Activated naive CD4-positive, alpha-beta T cell treated with anti-CD3 and anti-CD28 coated beads, Interleukin-2, amount 50 U/mL, for 72 hours (primary cell): ENCODE measurements at regions not wholly inside any gene's neighbourhood (a gene's known extent, or its start where the extent isn't known, plus 50 kb on each side); places are given as distances from the start of the nearest gene placed in this dataset.
A peak's percentile ranks its signal among the peaks of the same experiment; 100 is the strongest.
"Not testable (repeated sequence)": the region's sequence is repeated elsewhere in the genome, so short reads cannot be mapped to it uniquely, and the experiment has no call there.

Source experiments
- ATAC-seq, 2 donors: fragments of 150-1000 bp; cut with Tn5 transposase; 2 replicates each; pipeline ENCODE4 v1.10.0; 2021; ENCODE audit warnings: mild to moderate bottlenecking in 2 of 2, moderate library complexity in 2 of 2
- DNase-seq, 2 donors: peaks; one replicate each; pipeline ENCODE4 v3.0.0; 2021 to 2022; ENCODE audit warnings: low spot score in 2 of 2
- H3K27ac Mint-ChIP-seq, 2 donors: one replicate each; pipeline ENCODE4 v1.8.0; 2022; ENCODE audit warnings: mild to moderate bottlenecking in 2 of 2, mixed read lengths in 2 of 2
- H3K36me3 Mint-ChIP-seq, 2 donors: one replicate each; pipeline ENCODE4 v1.8.0; 2022; ENCODE audit warnings: mixed read lengths in 2 of 2
- H3K9me3 Mint-ChIP-seq, 2 donors: one replicate each; pipeline ENCODE4 v1.8.0; 2022; ENCODE audit warnings: mixed read lengths in 2 of 2

DNA sequence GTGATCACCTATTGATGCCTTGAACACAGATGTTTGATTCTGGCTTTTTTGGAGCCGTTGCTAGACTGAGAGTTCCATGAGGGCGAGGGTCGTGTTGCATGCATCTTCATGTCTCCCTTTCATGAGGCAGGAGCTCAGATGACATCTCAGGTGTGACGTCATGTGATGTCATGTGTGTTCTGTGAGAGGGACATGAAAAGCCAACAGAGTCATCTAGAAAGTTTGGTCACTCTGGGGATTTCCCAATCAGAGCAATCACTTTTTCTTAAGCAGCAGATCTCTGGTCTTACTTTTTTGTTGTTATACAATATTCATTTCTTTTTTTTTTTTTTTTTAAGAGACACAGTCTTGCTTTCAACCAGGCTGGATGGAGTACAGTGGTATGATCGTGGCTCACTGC lies 411.8 kb downstream of the PREX1 start:
- Mint-ChIP-seq H3K27ac (no peak overlapping the region), H3K36me3 (no peaks in the 10 kb centered on the region), H3K9me3 (no peaks in the 10 kb centered on the region)
- DNase-seq (no peak), ATAC-seq (no peak)

DNA sequence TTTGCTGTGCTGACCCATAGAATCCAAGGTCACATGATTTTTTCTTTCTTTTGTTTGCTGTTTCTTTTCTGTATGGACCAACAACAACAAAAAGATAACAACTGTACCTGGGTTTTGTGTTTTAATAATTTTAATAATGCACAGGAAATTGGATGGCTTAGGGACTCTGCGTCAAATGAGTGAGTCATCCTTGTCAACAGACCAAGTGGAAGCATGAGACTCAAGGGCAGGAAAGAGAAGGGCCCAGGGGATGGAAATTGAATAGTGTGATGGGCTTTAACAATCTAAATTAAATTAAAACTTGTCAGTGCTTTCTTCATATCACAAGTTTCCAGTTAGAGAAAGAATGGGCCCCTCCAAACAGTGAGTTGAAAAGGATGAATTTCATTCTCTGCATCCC lies 413.0 kb downstream of the PREX1 start:
- Mint-ChIP-seq H3K9me3 (no peaks in the 10 kb centered on the region), H3K36me3 (no peaks in the 10 kb centered on the region), H3K27ac (no peak overlapping the region)

DNA sequence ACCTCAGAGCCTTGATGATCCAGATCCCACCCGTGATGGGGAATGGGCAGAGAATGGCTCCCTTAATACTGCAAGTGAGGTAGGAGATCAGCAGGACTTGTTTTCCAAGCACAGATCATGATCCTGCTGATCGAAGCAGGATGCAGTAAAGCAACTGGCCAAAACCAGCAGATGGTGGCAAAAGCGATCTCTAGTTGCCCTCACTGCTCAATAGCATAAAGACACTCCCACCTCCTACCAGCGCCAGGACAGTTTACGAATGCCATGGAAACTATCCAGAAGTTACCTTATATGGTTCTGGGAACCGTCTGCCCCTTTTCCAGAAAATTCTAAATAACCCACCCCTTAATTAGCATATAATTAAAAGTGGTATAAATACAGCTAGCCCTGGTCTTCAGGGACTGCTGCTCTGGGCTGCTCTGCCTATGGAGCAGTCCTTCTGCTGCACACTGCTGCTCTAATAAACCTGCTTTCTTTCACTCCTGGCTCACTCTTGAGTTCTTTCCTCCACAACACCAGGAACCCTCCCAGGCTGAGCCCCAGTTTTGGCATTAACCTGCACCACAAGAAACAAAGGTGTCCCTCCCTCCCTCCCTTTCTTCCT lies 415.8 kb downstream of the PREX1 start:
- no peak for ATAC-seq
- H3K27ac Mint-ChIP-seq: no peak overlapping the region
- no peaks in the 10 kb centered on the region for H3K9me3 Mint-ChIP-seq
- no peaks in the 10 kb centered on the region for H3K36me3 Mint-ChIP-seq
- DNase-seq: no peak

More for the DNA sequence above, 413.0 kb downstream of the PREX1 start:
- ATAC-seq (no peak), DNase-seq (no peak)

DNA sequence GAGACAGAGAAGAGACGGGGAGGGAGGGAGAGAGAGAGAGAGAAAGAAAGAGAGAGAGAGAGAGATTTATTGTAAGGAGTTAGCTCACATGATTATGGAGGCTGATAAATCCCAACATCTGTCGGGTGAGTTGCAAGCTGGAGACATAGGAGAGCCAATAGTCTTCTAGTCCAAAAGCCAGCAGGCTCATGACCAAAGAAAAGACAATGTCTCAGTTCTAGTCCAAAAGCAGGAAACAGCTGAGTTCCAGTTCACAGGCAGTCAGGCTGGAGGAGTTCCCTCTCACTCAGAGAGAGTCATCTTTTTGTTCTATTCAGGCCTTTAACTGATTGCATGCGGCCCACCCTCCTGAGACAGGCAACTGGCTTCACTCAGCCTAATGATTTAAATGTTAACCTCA lies 416.6 kb downstream of the PREX1 start:
- DNase-seq: no peak
- no peak for ATAC-seq
- Mint-ChIP-seq H3K9me3 (no peaks in the 10 kb centered on the region), H3K27ac (no peak overlapping the region), H3K36me3 (no peaks in the 10 kb centered on the region)

DNA sequence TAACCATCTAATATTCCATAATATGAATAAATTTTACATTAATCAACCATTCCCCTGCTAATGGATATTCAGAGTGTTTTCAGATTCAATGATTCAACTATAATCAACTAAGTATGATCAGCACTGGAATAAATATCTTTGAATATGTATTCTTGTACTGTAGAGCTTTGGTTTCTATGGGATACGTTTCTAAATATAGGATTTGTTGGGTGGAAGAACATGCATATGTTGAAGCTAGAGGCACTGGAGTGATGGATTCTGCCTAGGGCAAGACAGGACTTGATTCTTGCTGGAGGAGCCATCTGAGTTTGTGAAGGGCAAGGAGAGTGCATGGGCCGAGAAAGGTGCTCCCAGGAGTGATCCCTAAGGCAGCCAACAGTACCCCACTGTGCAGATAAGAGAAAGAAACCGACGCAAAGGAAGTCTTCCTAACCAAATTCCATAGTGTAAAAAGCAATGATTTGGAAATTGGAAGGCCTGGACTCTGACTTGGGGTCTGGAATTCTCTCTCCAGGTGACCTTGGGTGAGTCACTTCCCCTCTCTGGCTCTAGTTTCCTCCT lies 418.7 kb downstream of the PREX1 start:
- no peaks in the 10 kb centered on the region for H3K36me3 Mint-ChIP-seq
- DNase-seq (no peak), ATAC-seq (no peak)
- no peak overlapping the region for H3K27ac Mint-ChIP-seq
- no peaks in the 10 kb centered on the region for H3K9me3 Mint-ChIP-seq

DNA sequence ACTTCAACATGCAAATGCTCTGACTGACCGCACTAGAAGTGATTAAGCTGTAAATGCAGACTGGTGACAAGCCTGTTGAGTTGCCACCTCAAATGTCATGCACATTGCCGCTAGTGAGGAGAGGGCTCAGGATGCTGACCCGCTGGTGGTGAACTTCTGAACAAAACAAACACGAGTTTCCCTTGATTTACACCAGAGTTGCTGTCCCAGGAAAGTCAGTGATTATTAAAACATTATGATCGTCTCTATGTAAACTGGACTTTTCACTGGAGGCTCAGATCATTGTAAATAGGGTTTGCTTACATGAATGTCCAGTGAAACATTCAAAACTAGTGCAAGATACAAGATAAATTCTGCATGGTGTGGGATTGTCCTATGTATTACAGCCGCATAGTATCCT lies 420.1 kb downstream of the PREX1 start:
- no peak for DNase-seq
- Mint-ChIP-seq H3K27ac (no peak overlapping the region), H3K9me3 (no peaks in the 10 kb centered on the region), H3K36me3 (no peaks in the 10 kb centered on the region)
- no peak for ATAC-seq

DNA sequence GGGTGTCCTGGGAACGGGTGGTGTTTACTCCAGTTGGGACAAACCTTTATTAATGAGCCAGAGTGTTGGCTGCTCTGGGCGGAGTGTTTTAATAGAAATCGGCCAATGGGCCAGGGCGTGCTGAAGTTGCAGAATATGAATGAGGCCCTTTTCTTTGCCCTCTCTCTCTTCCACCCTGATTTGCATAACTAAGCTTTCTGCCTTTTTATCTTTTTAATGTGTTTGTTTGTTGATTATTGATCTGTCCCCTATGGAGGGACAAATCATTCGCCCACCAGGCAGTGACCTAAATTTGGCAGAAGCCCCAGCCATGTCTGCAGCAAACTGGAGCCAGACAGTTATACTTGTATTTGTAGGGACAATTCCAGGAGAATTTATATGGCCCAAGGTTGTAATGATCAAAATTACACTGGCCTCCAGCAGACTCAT lies 420.9 kb downstream of the PREX1 start:
- DNase-seq: no peak
- Mint-ChIP-seq H3K36me3 (no peaks in the 10 kb centered on the region), H3K9me3 (no peaks in the 10 kb centered on the region), H3K27ac (no peak overlapping the region)
- ATAC-seq: no peak

DNA sequence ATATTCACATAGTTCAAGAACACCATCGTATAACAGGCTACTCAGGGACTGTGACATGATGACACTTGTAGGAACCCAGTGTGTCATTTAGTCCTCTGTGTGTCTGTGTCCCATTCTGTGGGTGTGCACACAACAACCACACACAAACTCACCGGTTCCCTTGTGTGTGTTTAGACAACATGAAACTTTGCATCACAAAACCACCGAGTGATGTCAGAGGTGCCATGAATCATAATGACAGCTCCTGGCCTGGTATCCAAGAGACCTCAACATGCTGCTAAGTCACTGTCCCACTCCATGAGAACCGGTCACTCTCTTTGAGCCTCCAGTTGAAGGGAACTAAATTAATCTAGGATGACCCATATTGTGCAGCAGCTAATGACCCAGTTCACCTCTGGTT lies 421.3 kb downstream of the PREX1 start:
- Mint-ChIP-seq H3K27ac (no peak overlapping the region), H3K9me3 (no peaks in the 10 kb centered on the region), H3K36me3 (no peaks in the 10 kb centered on the region)
- ATAC-seq (peak; percentile 59 to 86), DNase-seq (no peak)

DNA sequence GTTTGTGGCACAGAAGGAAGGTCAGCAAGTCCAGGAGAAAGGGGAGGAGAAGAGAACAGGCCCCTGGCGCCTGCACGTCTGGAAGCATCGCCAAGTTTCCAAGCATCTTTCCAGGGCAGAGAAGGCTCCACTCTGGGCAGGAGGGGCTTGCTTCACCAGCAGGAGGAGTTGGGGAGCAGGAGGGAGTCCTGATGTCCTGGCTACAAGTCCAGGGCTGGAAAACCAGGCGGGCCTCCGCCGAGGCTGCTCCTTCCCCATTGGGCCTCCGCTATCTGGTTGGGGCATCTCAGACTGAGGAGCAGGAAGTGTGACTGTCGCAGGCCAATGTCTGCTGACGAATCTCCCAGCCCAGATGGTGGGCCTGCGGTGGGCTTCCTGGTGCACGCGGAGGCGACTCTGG lies 421.9 kb downstream of the PREX1 start:
- H3K36me3 Mint-ChIP-seq: no peaks in the 10 kb centered on the region
- no peak for DNase-seq
- ATAC-seq: peak in 1 of 2 donors; percentile 58

DNA sequence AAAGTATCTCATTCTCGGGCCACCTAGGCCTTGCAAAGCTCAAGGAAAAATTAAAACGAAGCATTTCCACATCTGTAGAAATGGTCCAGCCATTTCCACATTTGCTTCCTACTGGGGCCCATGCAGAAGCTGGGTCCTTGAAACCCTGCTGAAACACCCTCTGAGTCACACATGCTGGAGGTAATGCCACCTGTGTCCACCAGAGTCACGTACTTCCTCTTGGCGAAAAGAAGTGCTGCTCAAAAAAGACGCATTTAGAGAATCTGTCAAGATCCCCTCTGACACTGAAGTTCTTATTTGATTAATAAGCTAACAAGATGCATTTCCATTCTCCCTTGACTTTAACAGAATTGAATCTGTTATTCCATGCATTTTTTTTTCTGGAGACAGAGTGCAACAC lies 423.2 kb downstream of the PREX1 start:
- Mint-ChIP-seq H3K36me3 (no peaks in the 10 kb centered on the region), H3K9me3 (no peaks in the 10 kb centered on the region), H3K27ac (no peak overlapping the region)
- DNase-seq (no peak), ATAC-seq (no peak)

More for the DNA sequence above, 421.9 kb downstream of the PREX1 start:
- H3K9me3 Mint-ChIP-seq: no peaks in the 10 kb centered on the region
- H3K27ac Mint-ChIP-seq: no peak overlapping the region

DNA sequence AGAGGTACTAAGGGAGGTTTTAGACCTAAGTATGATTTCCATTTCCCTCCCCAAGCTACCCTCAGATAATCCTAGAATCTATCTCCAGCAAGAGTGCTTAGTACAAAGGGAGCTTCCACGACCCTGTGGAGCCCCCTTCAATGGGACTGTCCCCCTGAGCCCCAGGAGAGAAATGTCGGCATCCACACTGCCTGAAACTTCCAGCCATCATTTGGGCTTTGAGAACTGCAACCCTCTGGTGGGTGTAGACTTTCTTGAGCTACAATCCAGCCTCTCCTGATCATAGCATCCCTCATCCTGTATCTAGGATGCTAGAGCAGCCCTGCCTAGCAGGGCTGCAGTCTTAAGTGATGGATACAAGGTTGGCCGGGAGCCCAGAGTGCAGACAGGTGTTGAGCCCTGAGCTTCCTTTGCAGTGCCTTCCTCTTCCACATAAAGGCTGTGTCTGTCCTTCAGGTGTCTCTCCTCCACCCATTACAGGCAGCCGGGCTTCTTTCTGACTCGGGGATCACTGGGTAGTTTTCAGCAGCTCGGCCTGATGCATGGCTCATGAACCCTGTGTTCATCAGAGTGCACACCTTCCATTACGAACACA lies 424.5 kb downstream of the PREX1 start:
- Mint-ChIP-seq H3K36me3 (no peaks in the 10 kb centered on the region), H3K9me3 (no peaks in the 10 kb centered on the region), H3K27ac (no peak overlapping the region)
- DNase-seq: no peak
- no peak for ATAC-seq

DNA sequence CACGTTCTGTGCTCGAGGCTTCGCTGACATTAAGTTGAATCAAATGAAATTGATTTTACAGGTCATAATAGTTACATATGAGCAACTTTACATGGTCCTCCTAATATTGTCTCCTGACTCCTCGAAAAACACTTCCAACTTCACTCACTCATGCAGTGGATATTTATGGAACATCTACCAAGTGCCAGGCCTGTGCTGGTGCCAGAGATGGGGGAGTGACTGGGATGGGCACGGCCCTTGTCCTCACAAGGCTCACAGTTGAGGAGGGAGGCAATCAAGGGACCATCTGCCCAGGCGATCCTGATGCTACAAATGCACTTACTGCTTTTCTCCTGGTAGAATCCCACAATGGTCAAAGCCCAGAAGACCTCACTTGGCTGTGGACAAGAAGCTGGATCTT lies 426.4 kb downstream of the PREX1 start:
- Mint-ChIP-seq H3K9me3 (no peaks in the 10 kb centered on the region), H3K27ac (no peak overlapping the region), H3K36me3 (no peaks in the 10 kb centered on the region)
- no peak for DNase-seq
- ATAC-seq: no peak

DNA sequence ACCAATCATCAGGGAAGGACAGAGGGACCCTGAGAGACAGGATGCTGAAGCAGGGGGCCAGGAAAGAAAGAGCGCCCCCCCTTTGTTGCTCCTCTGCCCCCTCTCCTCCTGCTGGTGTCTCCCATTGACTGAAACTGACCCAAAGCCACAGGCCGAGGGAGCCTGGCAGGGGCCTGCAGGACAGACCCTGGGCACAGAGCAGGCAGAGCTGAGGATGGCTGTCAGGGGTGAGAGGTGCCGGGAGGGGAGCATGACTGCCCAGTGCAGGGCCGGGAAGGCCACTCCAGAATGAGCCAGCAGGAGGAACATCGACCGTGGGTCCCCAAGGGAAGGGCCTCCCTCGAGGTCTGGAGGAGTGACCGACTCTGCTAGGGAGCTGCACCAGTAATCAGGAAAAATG lies 427.8 kb downstream of the PREX1 start:
- DNase-seq: no peak
- ATAC-seq: no peak
- Mint-ChIP-seq H3K36me3 (no peaks in the 10 kb centered on the region), H3K27ac (no peak overlapping the region), H3K9me3 (no peaks in the 10 kb centered on the region)

DNA sequence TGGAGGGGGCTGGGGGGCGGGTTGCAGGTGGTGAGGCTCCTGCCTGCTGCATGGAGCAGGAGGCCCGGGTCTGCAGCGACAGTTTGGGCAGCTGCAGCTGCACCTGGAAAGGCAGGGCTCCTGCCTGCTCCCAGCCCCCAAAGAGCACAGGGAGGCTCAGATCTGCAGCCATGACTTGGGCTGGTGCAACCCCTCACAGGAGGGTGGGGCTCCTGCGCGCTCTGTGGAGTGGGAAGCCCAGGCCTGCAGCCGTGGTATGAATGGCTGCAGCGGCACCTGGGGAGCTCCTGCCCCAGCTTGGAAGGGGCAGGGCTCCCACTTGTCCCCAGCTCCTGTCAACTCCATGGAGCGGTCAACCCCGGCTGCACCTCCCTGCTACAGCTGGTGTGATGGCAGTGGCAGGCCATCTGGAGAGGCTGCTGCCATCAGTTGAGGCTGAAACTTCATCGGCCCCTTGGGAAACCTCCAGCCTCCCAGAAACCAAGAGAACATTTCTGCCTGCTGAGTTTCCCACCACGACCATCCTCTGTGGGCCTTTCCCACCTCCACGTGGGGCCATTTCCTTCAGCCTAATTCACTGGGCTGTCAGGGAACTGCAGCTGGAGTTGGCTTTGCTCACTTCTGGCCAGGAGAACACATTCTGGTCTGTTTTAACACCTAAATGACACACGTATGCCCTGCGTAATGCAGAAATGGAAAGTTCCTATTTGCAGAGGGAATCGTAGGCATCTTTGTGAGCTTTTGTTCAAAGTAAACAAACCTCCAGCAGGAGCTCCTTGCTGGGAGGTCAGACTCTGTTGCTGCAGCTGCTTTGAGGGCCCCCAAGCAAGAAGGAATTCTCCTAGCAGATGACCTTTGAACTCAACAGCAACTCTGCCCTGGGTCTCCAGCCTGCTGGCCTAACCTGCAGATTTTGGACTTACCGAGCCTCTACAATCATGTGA lies 429.0 kb downstream of the PREX1 start:
- DNase-seq: no peak
- no peak overlapping the region for H3K27ac Mint-ChIP-seq
- no peaks in the 10 kb centered on the region for H3K9me3 Mint-ChIP-seq
- ATAC-seq: no peak
- no peaks in the 10 kb centered on the region for H3K36me3 Mint-ChIP-seq

DNA sequence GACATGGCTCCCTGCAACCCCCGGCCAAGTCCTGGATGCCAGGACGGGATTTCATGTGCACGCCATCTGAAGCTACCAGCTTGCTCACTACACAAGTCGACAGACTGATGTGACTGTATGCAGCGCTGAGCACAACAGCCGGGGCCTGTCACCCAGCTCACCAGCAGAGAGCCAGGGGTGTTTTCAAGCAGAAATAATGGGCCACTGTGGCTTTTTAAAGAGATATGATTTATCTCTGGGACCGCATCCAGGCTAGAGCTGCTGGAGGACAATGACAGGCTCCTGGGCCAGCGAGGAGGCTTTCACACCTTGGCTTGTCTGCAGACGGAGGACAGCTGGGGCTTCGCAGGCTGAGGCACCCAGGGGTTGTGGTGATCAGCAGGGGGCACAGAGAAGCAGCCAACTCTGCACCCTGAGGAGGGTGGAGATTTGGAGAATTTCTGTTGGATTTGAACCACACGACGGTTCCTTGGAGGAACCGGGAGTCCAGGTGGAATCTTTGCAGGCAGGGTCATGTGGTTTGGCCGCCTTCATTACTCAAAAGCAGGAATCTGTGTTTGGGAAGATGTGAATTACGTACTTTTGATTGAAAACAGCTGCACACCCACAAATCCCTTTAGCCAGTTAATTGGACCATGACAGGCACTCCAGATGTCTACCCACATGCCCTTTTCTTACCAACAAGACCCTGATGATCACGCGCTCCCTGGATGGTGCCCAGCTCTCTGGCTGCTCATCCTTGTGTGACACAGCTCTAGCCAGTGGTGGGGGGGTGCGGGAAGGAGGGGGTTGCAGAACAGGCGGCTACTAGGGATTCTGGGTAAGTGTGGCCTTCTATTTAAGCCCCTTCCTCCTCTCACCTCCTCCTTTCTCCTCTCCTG lies 430.6 kb downstream of the PREX1 start:
- not testable (repeated sequence) for DNase-seq, H3K36me3 Mint-ChIP-seq, H3K27ac Mint-ChIP-seq, H3K9me3 Mint-ChIP-seq, ATAC-seq

DNA sequence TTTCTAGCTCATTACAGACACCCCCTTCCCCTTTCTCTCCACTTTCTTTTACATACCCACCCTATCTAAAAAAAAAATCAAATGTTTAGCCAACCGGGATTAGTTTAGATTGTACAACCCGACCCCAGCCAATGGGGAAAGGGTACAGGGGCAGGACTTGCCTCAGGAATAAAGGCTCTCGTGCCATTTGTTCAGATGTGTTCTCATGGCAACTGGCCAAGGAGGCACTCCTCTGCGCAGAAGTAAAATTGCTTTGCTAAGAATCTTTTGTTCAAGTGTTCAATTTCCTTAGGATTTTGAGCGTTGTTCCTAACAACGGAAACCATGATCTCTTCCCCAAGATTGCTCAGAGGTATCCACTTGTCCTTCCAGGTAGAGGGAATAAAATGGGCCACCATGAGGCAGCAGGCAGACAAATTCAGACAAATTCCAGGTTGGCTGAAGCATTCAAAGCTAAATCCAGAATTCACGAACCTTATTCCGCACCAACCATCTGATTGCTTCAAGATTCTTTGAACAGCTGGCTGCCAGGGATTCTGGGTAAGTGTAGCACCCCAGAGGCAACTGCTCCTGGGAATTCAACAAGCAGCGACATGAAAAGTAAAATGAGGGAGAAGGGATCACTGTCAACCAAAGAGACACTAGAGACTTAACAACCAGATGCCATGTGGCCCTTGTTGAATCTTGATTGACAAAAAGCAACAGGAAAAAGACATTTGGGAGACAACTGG lies 431.8 kb downstream of the PREX1 start:
- H3K9me3 Mint-ChIP-seq: peaks cover 10 to 12% of the 10 kb centered on the region in 2 donors
- no peak for DNase-seq
- no peak for ATAC-seq
- peaks cover 8 to 14% of the 10 kb centered on the region in 2 donors for H3K36me3 Mint-ChIP-seq
- no peak overlapping the region for H3K27ac Mint-ChIP-seq
